ENCODE measurements at regions not wholly inside any gene's neighbourhood (a gene's known extent, or its start where the extent isn't known, plus 50 kb on each side); places are given as distances from the start of the nearest gene placed in this dataset.

DNA sequence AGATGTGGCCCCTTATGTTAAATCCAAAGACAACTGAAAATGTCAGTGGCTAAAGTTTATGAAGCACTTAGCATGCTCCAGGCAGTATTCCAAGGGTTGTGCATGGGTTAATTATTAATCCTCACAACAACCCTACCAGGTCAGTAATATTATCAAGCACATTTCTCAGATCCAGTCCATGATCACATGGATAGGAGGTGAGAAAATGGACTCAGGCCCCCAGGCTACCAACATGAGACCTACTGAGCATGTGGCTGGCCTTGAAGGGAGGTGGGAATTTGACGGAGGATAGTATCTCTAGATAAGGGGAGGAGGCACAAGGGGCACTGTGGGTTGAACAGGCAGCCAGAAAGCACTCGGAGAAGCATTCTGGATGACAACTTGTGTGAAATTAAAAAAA lies 412.0 kb downstream of the MEIS1 start:
- no peaks in the 10 kb centered on the region for H3K27me3 ChIP-seq (ENCODE audit: control insufficient read depth, insufficient read depth, low read length)
- H3K79me2 ChIP-seq: no peaks in the 10 kb centered on the region
- H3K4me2 ChIP-seq (ENCODE audit: low read length): no peak overlapping the region
- no peak overlapping the region for H3K27ac ChIP-seq
- H3K4me3 ChIP-seq (ENCODE audit: low read depth, low read length): no peak overlapping the region
- no peaks in the 10 kb centered on the region for H3K4me1 ChIP-seq
- no peaks in the 10 kb centered on the region for H3K36me3 ChIP-seq (ENCODE audit: control insufficient read depth, insufficient read depth, low read length)
- H3K9ac ChIP-seq: no peak overlapping the region
- no peak for TF ChIP-seq CTCF (IDR thresholded peaks at IDR 0.05)
- H3K9me3 ChIP-seq (ENCODE audit: control insufficient read depth, low read length): no peaks in the 10 kb centered on the region
- H2AFZ ChIP-seq: no peak overlapping the region

GRCh38 chr2:66849153-66849755 lies 414.3 kb downstream of the MEIS1 start:
- no peak overlapping the region for H3K27ac ChIP-seq
- no peak overlapping the region for H3K4me3 ChIP-seq (ENCODE audit: low read depth, low read length)
- no peaks in the 10 kb centered on the region for H3K36me3 ChIP-seq (ENCODE audit: control insufficient read depth, insufficient read depth, low read length)
- no peak overlapping the region for H3K4me2 ChIP-seq (ENCODE audit: low read length)
- no peaks in the 10 kb centered on the region for H3K27me3 ChIP-seq (ENCODE audit: control insufficient read depth, insufficient read depth, low read length)
- no peak overlapping the region for H2AFZ ChIP-seq
- no peaks in the 10 kb centered on the region for H3K9me3 ChIP-seq (ENCODE audit: control insufficient read depth, low read length)
- H3K79me2 ChIP-seq: no peaks in the 10 kb centered on the region
- TF ChIP-seq CTCF (IDR thresholded peaks at IDR 0.05): no peak
- no peaks in the 10 kb centered on the region for H3K4me1 ChIP-seq
- no peak overlapping the region for H3K9ac ChIP-seq

DNA sequence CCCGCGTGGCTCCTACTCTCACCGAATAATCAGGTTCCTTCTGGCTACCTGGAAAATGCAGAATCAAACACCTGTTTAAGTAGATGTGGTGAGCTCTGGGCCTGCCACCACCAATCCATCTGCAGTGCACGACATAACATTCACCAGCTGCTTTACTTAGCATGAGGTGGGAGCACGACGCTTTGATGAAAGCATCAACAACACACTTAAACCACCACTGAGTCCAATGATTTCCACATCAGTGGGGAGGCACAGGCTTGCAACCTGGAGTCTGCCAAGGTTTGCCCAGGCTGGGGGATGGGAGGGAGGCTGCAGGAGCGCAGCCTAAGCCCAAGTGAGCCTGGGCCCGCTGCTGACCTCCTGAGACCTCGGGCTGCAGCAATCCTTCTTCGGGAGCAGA lies 415.5 kb downstream of the MEIS1 start:
- no peak overlapping the region for H3K9ac ChIP-seq
- TF ChIP-seq CTCF (IDR thresholded peaks at IDR 0.05): no peak

GRCh38 chr2:66851449-66851872 lies 416.5 kb downstream of the MEIS1 start:
- Histone ChIP-seq H2AFZ (no peak overlapping the region), H3K9ac (no peak overlapping the region), H3K9me3 (ENCODE audit: control insufficient read depth, low read length) (no peaks in the 10 kb centered on the region), H3K36me3 (ENCODE audit: control insufficient read depth, insufficient read depth, low read length) (no peaks in the 10 kb centered on the region), H3K4me1 (no peaks in the 10 kb centered on the region), H3K79me2 (no peaks in the 10 kb centered on the region), H3K4me3 (ENCODE audit: low read depth, low read length) (no peak overlapping the region), H3K27ac (no peak overlapping the region), H3K27me3 (ENCODE audit: control insufficient read depth, insufficient read depth, low read length) (no peaks in the 10 kb centered on the region), H3K4me2 (ENCODE audit: low read length) (no peak overlapping the region)
- TF ChIP-seq CTCF (IDR thresholded peaks at IDR 0.05): no peak

More for the DNA sequence above, 415.5 kb downstream of the MEIS1 start:
- H2AFZ ChIP-seq: no peak overlapping the region
- H3K9me3 ChIP-seq (ENCODE audit: control insufficient read depth, low read length): no peaks in the 10 kb centered on the region
- H3K36me3 ChIP-seq (ENCODE audit: control insufficient read depth, insufficient read depth, low read length): no peaks in the 10 kb centered on the region
- no peak overlapping the region for H3K27ac ChIP-seq
- no peak overlapping the region for H3K4me2 ChIP-seq (ENCODE audit: low read length)
- H3K4me3 ChIP-seq (ENCODE audit: low read depth, low read length): no peak overlapping the region
- no peaks in the 10 kb centered on the region for H3K79me2 ChIP-seq
- no peaks in the 10 kb centered on the region for H3K27me3 ChIP-seq (ENCODE audit: control insufficient read depth, insufficient read depth, low read length)
- no peaks in the 10 kb centered on the region for H3K4me1 ChIP-seq

- H3K79me2 ChIP-seq: no peaks in the 10 kb centered on the region
- no peak overlapping the region for H2AFZ ChIP-seq
- no peak overlapping the region for H3K9ac ChIP-seq
- H3K27ac ChIP-seq: no peak overlapping the region
- H3K27me3 ChIP-seq (ENCODE audit: control insufficient read depth, insufficient read depth, low read length): no peaks in the 10 kb centered on the region
- H3K4me1 ChIP-seq: no peaks in the 10 kb centered on the region
- H3K4me3 ChIP-seq (ENCODE audit: low read depth, low read length): no peak overlapping the region
- TF ChIP-seq CTCF (IDR thresholded peaks at IDR 0.05): no peak
- no peaks in the 10 kb centered on the region for H3K9me3 ChIP-seq (ENCODE audit: control insufficient read depth, low read length)
- no peaks in the 10 kb centered on the region for H3K36me3 ChIP-seq (ENCODE audit: control insufficient read depth, insufficient read depth, low read length)
- no peak overlapping the region for H3K4me2 ChIP-seq (ENCODE audit: low read length)
These were observed 418.0 kb downstream of the MEIS1 start for GRCh38 chr2:66852953-66853352.
